Left ventricle myocardium inferior (tissue), 1 donor: ENCODE measurements at regions not wholly inside any gene's neighbourhood (a gene's known extent, or its start where the extent isn't known, plus 50 kb on each side); places are given as distances from the start of the nearest gene placed in this dataset.

Experiments used
- DNase-seq: peaks from one replicate; pipeline ENCODE4 v3.0.0-alpha.2; 2020
- H3K27ac ChIP-seq: fragments of 200-600 bp; replicated peaks from 2 replicates; pipeline ENCODE4 v1.8.0; 2021
- H3K27me3 ChIP-seq: fragments of 200-600 bp; 2 replicates; pipeline ENCODE4 v1.8.0; 2021; ENCODE audit warnings: low read depth
- H3K36me3 ChIP-seq: fragments of 200-600 bp; 2 replicates; pipeline ENCODE4 v1.8.0; 2021
- H3K4me1 ChIP-seq: fragments of 200-600 bp; 2 replicates; pipeline ENCODE4 v1.8.0; 2021
- H3K4me3 ChIP-seq: fragments of 200-600 bp; 2 replicates; pipeline ENCODE4 v1.8.0; 2021; ENCODE audit warnings: mild to moderate bottlenecking, moderate library complexity
- H3K9me3 ChIP-seq: fragments of 200-600 bp; replicated peaks from 2 replicates; pipeline ENCODE4 v1.8.0; 2021
- CTCF ChIP-seq: fragments of 200-600 bp; IDR thresholded peaks from 2 replicates; pipeline ENCODE4 v1.8.0; 2021; ENCODE audit warnings: antibody characterized with exemption, mild to moderate bottlenecking, borderline replicate concordance
- intact Hi-C: fragments of 100-400 bp; cut with micrococcal nuclease; formaldehyde crosslinking; loops from one replicate; pipeline ENCODE4 v1.11.0; 2022
- donor health status: DM: no; HTN: yes; CAD: no; lungs with severe emphysema.

DNA sequence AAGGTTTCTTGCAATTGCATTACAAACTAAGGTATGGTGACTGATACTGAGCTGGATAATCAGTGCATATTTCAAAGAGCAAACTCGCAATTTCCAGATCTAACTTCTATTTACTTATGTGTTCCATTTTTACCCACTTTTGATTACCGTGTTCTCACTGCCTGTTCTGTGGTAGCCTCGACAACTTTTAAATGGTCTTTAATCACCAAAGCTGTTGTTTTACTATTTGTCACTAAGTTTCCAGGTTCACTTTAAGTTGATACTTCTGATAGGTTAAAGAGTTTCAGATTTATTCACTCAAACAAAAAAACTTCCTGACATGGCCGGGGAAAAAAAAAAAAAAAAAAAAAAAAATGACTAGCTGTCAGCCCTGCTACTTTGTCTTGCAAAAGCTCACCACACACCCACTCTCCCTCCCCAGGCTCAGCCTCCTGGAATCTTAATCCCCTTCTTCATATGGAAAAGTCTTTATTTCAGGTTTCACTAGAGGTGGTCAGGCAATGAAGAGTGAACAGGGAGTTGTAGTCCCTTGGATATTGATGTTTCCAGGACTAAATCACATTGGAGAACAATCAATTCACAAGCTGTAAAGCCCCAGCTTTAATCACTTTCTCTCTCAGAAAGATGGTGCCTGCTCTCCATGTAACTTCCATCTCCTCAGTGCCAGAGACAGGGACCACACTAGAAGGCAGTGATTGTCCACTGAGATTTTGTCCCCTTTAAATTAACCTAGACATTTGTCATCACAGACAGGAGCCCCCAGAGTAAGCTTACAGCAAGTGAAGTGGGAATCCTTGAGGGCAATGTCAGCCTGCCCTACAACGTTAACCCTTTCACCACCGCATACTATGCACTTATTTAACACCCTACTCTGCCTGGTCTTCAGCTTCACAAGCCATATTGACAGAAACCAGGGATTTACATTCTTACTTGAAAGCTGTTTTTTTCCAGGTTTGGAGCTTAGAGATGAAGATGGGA lies 749.1 kb upstream of the SORCS1 start:
- Histone ChIP-seq H3K4me1 (peaks cover 9% of the 10 kb centered on the region), H3K36me3 (no peaks in the 10 kb centered on the region), H3K4me3 (no peak overlapping the region), H3K27me3 (peaks cover 45% of the 10 kb centered on the region), H3K27ac (no peak overlapping the region), H3K9me3 (peaks cover 8% of the 10 kb centered on the region)
- TF ChIP-seq CTCF: no peak
- DNase-seq: no peak
- intact Hi-C loops: no loop called here

- Histone ChIP-seq H3K27me3 (no peaks in the 10 kb centered on the region), H3K4me3 (no peak overlapping the region), H3K27ac (no peak overlapping the region), H3K36me3 (no peaks in the 10 kb centered on the region), H3K9me3 (no peaks in the 10 kb centered on the region), H3K4me1 (no peaks in the 10 kb centered on the region)
- no peak for TF ChIP-seq CTCF
- intact Hi-C loops: no loop called here
- DNase-seq: no peak
Observed at GRCh38 chr10:107901076-107901475, 736.6 kb upstream of the SORCS1 start.

DNA sequence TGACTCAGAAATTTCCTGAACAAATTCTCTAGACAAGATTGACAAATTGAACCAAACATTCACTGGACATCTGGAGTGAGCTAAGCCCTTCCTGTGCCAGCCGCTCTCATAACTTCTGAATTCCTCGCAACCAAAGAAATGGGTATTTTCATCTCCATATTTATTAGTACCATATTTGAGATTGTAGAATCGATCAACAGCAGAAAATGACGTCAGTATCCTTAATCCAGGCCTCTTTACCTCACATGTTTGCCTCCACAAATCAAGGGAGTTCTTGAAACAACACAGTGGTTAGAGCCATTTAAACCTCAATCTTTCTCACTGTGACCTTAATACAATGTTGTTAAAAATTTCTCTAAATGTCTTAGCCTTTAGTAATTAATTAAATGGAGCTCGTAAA lies 735.6 kb upstream of the SORCS1 start:
- no peak overlapping the region for H3K4me3 ChIP-seq
- H3K4me1 ChIP-seq: no peaks in the 10 kb centered on the region
- no peak for TF ChIP-seq CTCF
- no peaks in the 10 kb centered on the region for H3K9me3 ChIP-seq
- H3K27me3 ChIP-seq: no peaks in the 10 kb centered on the region
- intact Hi-C loops: no loop called here
- no peaks in the 10 kb centered on the region for H3K36me3 ChIP-seq
- no peak for DNase-seq
- no peak overlapping the region for H3K27ac ChIP-seq

DNA sequence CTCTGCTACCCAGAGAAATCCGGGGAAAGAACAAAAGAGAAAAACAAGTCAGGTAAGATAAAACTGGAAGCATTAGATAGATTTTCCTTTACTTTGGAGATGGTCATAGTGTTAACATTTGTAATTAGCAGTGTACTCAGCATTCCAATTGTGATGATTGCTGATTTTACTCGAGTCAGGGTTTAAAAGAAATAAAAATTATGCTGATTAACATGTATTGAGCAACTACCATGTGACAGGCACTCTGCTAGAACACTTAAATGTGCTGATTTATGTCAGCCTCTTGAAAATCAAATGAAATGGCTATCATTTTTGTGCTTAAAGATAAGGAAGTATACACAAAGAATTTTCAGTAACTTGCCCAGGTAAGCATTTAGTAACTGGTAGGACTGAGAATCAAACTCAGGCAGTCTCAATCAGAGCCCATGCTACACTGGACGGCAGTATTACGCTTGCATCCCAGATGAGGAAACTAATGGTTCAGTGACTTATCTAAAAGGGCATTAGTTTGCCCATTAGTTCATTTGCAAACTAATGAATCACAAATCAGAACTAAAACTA lies 735.1 kb upstream of the SORCS1 start:
- no peak for TF ChIP-seq CTCF
- Histone ChIP-seq H3K4me3 (no peak overlapping the region), H3K27ac (no peak overlapping the region), H3K9me3 (no peaks in the 10 kb centered on the region), H3K36me3 (no peaks in the 10 kb centered on the region), H3K4me1 (no peaks in the 10 kb centered on the region), H3K27me3 (no peaks in the 10 kb centered on the region)
- intact Hi-C loops: no loop called here
- no peak for DNase-seq

DNA sequence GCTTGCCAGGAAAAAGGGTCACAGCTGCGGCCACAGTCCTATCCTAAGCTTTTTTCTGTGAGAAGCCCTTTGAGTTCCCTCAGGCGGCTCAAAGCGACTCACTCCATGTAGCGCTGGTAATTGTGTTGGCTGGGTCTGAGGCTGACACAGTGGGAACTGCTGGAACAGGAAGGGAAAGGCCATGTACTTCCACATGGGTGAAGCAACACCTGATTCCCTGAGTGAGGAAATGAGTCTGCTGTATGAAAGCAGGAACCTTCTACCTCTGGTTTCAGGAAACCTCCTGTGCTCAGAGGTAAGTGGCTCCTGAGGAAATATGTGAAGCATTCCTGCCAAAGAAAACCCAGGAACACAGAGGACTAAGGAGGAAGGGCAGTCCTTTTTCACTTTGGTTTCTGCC lies 734.6 kb upstream of the SORCS1 start:
- H3K4me1 ChIP-seq: no peaks in the 10 kb centered on the region
- H3K36me3 ChIP-seq: no peaks in the 10 kb centered on the region
- H3K9me3 ChIP-seq: peaks cover 4% of the 10 kb centered on the region
- TF ChIP-seq CTCF: no peak
- H3K27me3 ChIP-seq: no peaks in the 10 kb centered on the region
- H3K27ac ChIP-seq: no peak overlapping the region
- no peak overlapping the region for H3K4me3 ChIP-seq
- no peak for DNase-seq
- intact Hi-C loops: no loop called here
